A549 (cell line): ENCODE measurements at regions not wholly inside any gene's neighbourhood (a gene's known extent, or its start where the extent isn't known, plus 50 kb on each side); places are given as distances from the start of the nearest gene placed in this dataset.
"Not testable (repeated sequence)": the region's sequence is repeated elsewhere in the genome, so short reads cannot be mapped to it uniquely, and the experiment has no call there.

Source experiments
- ATAC-seq, 2 experiments: fragments of 200-7000 bp in 1 of 2; fragments of >200 bp in 1 of 2; cut with Nextera tagmentation in 1 of 2; cut with Tn5 transposase in 1 of 2; 3 replicates each; pipeline versions ENCODE4 v1.8.0 to v1.9.1; 2018 to 2020; ENCODE audit warnings: mild to moderate bottlenecking in 1 of 2, moderate library complexity in 1 of 2
- CTCF ChIA-PET: fragments of 300-600 bp; sonication (Branson Sonifier 250); formaldehyde crosslinking; extraction: SDS; loops from one replicate; lab custom pipeline; 2021; ENCODE audit warnings: antibody characterized with exemption, inconsistent platforms; lab: Yijun Ruan, JAX
- POLR2A ChIA-PET: fragments of 350-600 bp; formaldehyde crosslinking; extraction: SDS; loops from one replicate; lab custom pipeline; 2021; ENCODE audit warnings: antibody characterized with exemption, inconsistent platforms; lab: Yijun Ruan, JAX
- DNase-seq, 2 experiments: peaks; one replicate each; pipeline versions ENCODE4 v3.0.0 to v3.0.0-alpha.2; 2011 to 2016; ENCODE audit warnings: low read depth in 1 of 2, low spot score in 1 of 2
- FAIRE-seq: peaks from 2 replicates; lab custom pipeline; 2011; peaks lifted over from hg19 to GRCh38; lab: Jason Lieb, UNC
- H3K27ac ChIP-seq, 2 experiments: fragments of >200 bp; sonication (Bioruptor Twin); formaldehyde crosslinking; 3 replicates each; pipeline ENCODE4 v1.5.1; 2016 to 2017
- H3K4me1 ChIP-seq: fragments of >200 bp; sonication (Bioruptor Twin); formaldehyde crosslinking; 3 replicates; pipeline ENCODE4 v1.6.1; 2016
- H3K4me2 ChIP-seq: fragments of >200 bp; sonication (Bioruptor Twin); formaldehyde crosslinking; 3 replicates; pipeline ENCODE4 v1.6.1; 2016
- H3K4me3 ChIP-seq: fragments of >200 bp; sonication (Bioruptor Twin); formaldehyde crosslinking; 3 replicates; pipeline ENCODE4 v1.5.1; 2016
- H3K9me3 ChIP-seq: fragments of >200 bp; sonication (Bioruptor Twin); formaldehyde crosslinking; 3 replicates; pipeline ENCODE4 v1.6.1; 2016
- CBX8 ChIP-seq: fragments of 200-600 bp; sonication (generic); IDR thresholded peaks from 2 replicates; pipeline ENCODE4 v1.6.1; 2016
- CHD4 ChIP-seq: fragments of 200-600 bp; sonication (generic); IDR thresholded peaks from 2 replicates; pipeline ENCODE4 v1.6.1; 2016; ENCODE audit warnings: antibody characterized with exemption, mild to moderate bottlenecking, borderline replicate concordance
- EHMT2 ChIP-seq: fragments of 200-600 bp; sonication (generic); IDR thresholded peaks from 2 replicates; pipeline ENCODE4 v1.6.1; 2016; ENCODE audit warnings: antibody characterized with exemption, low read depth, mild to moderate bottlenecking, moderate library complexity
- ESRRA ChIP-seq: fragments of 150-350 bp; IDR thresholded peaks from 2 replicates; pipeline ENCODE4 v1.6.1; 2014; ENCODE audit warnings: mild to moderate bottlenecking, low read length, borderline replicate concordance
- FOSB ChIP-seq: fragments of 250-450 bp; sonication (Bioruptor Pico); IDR thresholded peaks from 2 replicates; pipeline ENCODE4 v1.5.0; 2020; ENCODE audit warnings: mild to moderate bottlenecking, moderate library complexity
- FOSL2 ChIP-seq, 2 experiments: fragments of 450-650 bp in 1 of 2; fragments of >200 bp in 1 of 2; sonication (Bioruptor Twin) in 1 of 2; formaldehyde crosslinking; IDR thresholded peaks; 2 replicates each; pipeline versions ENCODE4 v1.5.0 to v1.6.1; 2016 to 2020; ENCODE audit warnings: mild to moderate bottlenecking in 1 of 2, moderate library complexity in 1 of 2
- HOXA7 ChIP-seq: fragments of 250-450 bp; sonication (Bioruptor Pico); IDR thresholded peaks from 2 replicates; pipeline ENCODE4 v1.5.0; 2020; ENCODE audit warnings: mild to moderate bottlenecking, moderate library complexity
- JUNB ChIP-seq: fragments of >200 bp; sonication (Bioruptor Twin); formaldehyde crosslinking; IDR thresholded peaks from 2 replicates; pipeline ENCODE4 v1.6.1; 2016
- KDM1A ChIP-seq: fragments of 200-600 bp; sonication (generic); IDR thresholded peaks from 2 replicates; pipeline ENCODE4 v1.6.1; 2016; ENCODE audit warnings: low read depth, mild to moderate bottlenecking
- MAFK ChIP-seq: fragments of 450-650 bp; IDR thresholded peaks from 2 replicates; pipeline ENCODE4 v1.6.1; 2014; ENCODE audit not compliant: partially characterized antibody
- MAZ ChIP-seq: fragments of 150-350 bp; IDR thresholded peaks from 2 replicates; pipeline ENCODE4 v1.6.1; 2014; ENCODE audit warnings: antibody characterized with exemption, low read depth, low read length, borderline replicate concordance
- NFE2L2 ChIP-seq: fragments of 150-350 bp; conservative IDR thresholded peaks from 2 replicates; pipeline ENCODE4 v1.6.1; 2014; ENCODE audit warnings: low read length
- POLR2A ChIP-seq: IDR thresholded peaks from 2 replicates; pipeline ENCODE4 v1.6.1; 2012; ENCODE audit warnings: mild to moderate bottlenecking, low read length
- RAD21 ChIP-seq, 2 experiments: fragments of >200 bp in 1 of 2; sonication (Bioruptor Twin) in 1 of 2; formaldehyde crosslinking in 1 of 2; IDR thresholded peaks in 1 of 2; conservative IDR thresholded peaks in 1 of 2; 2 replicates in 1 of 2; 3 replicates in 1 of 2; pipeline ENCODE4 v1.6.1; 2012 to 2018; ENCODE audit warnings: inconsistent platforms in 1 of 2
- RARB ChIP-seq: fragments of 250-450 bp; sonication (Bioruptor Pico); IDR thresholded peaks from 2 replicates; pipeline ENCODE4 v1.8.0; 2021; ENCODE audit warnings: mild to moderate bottlenecking, moderate library complexity
- RCOR1 ChIP-seq: fragments of 150-350 bp; IDR thresholded peaks from 2 replicates; pipeline ENCODE4 v1.6.1; 2014; ENCODE audit warnings: antibody characterized with exemption, low read length, low read depth
- WGBS: methylation state at CpG from one replicate; pipeline ENCODE4 v1.1.6; 2017; ENCODE audit errors: missing lambda C conversion rate; 5-methylcytosine and 5-hydroxymethylcytosine counted together
- TF ChIP-seq, protein P1 (sequence below): IDR thresholded peaks from 2 replicates; pipeline ENCODE4 v1.6.1; 2012
- TF ChIP-seq, protein P2 (sequence below): fragments of 150-350 bp; IDR thresholded peaks from 2 replicates; pipeline ENCODE4 v1.6.1; 2014; ENCODE audit warnings: low read depth, mild to moderate bottlenecking, low read length
- TF ChIP-seq, protein P3 (sequence below): fragments of 250-450 bp; sonication (Bioruptor Pico); IDR thresholded peaks from 2 replicates; pipeline ENCODE4 v1.5.0; 2021; ENCODE audit warnings: mild to moderate bottlenecking, moderate library complexity, borderline replicate concordance

DNA sequence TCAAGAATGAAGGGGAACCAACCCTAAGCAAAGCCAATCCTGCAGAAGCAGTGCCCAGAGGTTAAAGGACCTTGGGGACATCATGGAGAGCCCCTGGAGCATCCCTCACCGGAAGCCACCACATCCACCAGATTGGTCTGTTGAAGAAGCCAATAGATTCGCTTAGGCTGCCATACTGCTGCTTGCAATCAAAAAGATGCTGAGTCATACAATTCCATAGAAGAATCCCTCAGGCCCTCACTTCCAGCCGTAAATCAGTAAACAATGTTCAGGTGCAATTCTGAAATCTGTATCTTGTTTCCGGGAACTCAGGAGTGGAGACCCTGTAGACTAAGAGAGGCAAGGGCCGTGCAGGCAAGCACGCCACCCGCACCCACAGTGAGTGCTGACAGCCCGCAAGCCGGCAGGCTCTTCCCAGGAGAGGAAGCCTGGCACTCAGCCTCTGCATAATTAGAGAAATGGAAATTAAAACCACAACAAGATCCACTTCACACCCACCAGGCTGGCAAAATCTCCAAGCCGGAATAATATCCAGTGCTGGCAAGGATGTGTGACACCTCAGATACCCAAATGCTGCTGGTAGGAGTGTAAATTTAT, 156.4 kb upstream of the FOXD4L5 start:
- DNase-seq, H3K27ac ChIP-seq, CTCF ChIA-PET, H3K4me2 ChIP-seq, ATAC-seq, POLR2A ChIA-PET, H3K4me3 ChIP-seq, FAIRE-seq, H3K9me3 ChIP-seq, H3K4me1 ChIP-seq: not testable (repeated sequence)
- WGBS, result 46% methylated on average over 10 of the region's 10 CpGs
- TF ChIP-seq MAFK, result peak; percentile 62
- TF ChIP-seq NFE2L2, result peak; percentile 30

DNA sequence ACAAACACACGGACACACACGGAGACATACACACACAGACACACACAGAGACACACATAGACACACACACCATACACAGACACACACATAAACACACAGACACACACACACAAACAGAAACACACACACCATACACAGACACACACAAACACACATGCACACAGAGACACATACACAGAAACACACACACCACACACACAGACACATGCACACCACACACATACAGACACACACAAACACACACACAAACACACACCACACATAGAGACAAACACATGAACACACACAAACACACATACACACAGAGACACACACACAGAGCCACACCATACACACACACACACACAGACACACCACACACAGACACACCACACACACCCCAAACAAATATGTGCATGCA, 152.7 kb upstream of the FOXD4L5 start:
- no peak for DNase-seq
- TF ChIP-seq RARB (CRISPR knock-in tag) (no peak), MAZ (no peak), POLR2A (no peak), RCOR1 (no peak), JUNB (no peak), FOSL2 (IDR thresholded peaks at IDR 0.05) (no peak), FOSL2 (CRISPR knock-in tag; IDR thresholded peaks at IDR 0.05) (no peak)
- TF ChIP-seq, protein P1, sequence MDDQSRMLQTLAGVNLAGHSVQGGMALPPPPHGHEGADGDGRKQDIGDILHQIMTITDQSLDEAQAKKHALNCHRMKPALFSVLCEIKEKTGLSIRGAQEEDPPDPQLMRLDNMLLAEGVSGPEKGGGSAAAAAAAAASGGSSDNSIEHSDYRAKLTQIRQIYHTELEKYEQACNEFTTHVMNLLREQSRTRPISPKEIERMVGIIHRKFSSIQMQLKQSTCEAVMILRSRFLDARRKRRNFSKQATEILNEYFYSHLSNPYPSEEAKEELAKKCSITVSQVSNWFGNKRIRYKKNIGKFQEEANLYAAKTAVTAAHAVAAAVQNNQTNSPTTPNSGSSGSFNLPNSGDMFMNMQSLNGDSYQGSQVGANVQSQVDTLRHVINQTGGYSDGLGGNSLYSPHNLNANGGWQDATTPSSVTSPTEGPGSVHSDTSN, result no peak
- TF ChIP-seq, all 56 proteins: peak for 0
- ChIA-PET POLR2A (no interaction called here), CTCF (no interaction called here)
- no peak overlapping the region for H3K4me2 ChIP-seq
- H3K9me3 ChIP-seq, result no peaks in the 10 kb centered on the region; the same call in 2 of the 3 replicates
- no peaks in the 10 kb centered on the region for H3K4me1 ChIP-seq
- H3K27ac ChIP-seq, result no peak overlapping the region
- WGBS, result 6% methylated on average over 2 of the region's 2 CpGs
- no peak for ATAC-seq
- H3K4me3 ChIP-seq, result no peak overlapping the region
- FAIRE-seq, result no peak

DNA sequence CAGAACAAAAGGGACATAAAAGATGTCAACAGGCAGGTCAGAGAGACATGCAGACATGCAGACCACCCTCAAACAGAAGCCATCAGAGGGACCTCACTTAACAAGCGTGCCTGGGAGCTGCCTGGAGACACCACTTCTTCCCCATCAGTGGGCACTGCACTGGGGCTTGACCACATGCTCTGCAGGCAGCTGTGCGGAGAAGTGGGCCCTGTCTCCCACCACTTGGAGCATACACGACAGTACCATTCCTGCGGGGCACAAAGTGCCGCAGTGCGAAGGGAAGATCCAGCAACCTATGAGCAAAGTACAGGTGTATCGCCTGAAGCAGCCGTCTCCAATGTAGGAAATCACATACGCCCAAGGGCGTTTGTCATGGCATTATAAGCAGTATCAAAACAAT, 150.5 kb upstream of the FOXD4L5 start:
- Histone ChIP-seq H3K9me3 (no peaks in the 10 kb centered on the region; the same call in 2 of the 3 replicates), H3K4me3 (no peak overlapping the region), H3K27ac (no peak overlapping the region), H3K4me2 (no peak overlapping the region), H3K4me1 (no peaks in the 10 kb centered on the region)
- ATAC-seq (no peak), DNase-seq (no peak), FAIRE-seq (no peak)
- 58% methylated on average over 9 of the region's 10 CpGs for WGBS
- ChIA-PET POLR2A (no interaction called here), CTCF (no interaction called here)
- TF ChIP-seq ESRRA (no peak), CBX8 (no peak), CHD4 (no peak), EHMT2 (no peak), RARB (CRISPR knock-in tag) (no peak), RAD21 (conservative IDR thresholded peaks at IDR 0.05 in 1 of 2, IDR thresholded peaks at IDR 0.05 in 1 of 2) (no peak), FOSB (CRISPR knock-in tag) (no peak), HOXA7 (CRISPR knock-in tag) (no peak), MAZ (no peak), KDM1A (no peak)
- TF ChIP-seq, protein P2, sequence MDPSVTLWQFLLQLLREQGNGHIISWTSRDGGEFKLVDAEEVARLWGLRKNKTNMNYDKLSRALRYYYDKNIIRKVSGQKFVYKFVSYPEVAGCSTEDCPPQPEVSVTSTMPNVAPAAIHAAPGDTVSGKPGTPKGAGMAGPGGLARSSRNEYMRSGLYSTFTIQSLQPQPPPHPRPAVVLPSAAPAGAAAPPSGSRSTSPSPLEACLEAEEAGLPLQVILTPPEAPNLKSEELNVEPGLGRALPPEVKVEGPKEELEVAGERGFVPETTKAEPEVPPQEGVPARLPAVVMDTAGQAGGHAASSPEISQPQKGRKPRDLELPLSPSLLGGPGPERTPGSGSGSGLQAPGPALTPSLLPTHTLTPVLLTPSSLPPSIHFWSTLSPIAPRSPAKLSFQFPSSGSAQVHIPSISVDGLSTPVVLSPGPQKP, result no peak
- TF ChIP-seq, protein P3, sequence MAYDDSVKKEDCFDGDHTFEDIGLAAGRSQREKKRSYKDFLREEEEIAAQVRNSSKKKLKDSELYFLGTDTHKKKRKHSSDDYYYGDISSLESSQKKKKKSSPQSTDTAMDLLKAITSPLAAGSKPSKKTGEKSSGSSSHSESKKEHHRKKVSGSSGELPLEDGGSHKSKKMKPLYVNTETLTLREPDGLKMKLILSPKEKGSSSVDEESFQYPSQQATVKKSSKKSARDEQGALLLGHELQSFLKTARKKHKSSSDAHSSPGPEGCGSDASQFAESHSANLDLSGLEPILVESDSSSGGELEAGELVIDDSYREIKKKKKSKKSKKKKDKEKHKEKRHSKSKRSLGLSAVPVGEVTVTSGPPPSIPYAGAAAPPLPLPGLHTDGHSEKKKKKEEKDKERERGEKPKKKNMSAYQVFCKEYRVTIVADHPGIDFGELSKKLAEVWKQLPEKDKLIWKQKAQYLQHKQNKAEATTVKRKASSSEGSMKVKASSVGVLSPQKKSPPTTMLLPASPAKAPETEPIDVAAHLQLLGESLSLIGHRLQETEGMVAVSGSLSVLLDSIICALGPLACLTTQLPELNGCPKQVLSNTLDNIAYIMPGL (CRISPR knock-in tag), result no peak
- TF ChIP-seq, protein P1, result no peak
